ENCODE measurements at regions not wholly inside any gene's neighbourhood (a gene's known extent, or its start where the extent isn't known, plus 50 kb on each side); places are given as distances from the start of the nearest gene placed in this dataset.

DNA sequence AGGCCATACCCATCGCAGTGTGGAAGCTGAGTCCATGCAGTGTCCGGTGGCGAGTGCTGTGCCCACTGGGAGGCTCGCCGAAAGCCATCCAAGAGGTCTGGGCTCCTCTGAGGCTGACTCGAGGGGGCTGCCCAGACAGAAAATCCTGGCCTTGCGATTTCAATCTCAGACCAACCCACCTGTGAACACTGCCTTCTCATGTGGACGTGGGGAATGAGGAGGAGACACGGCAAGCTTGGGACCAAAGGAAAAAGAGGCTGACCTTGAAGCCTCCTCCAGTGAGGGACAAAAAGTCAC lies 157.2 kb upstream of the AFDN start:
- TF ChIP-seq, protein P1, sequence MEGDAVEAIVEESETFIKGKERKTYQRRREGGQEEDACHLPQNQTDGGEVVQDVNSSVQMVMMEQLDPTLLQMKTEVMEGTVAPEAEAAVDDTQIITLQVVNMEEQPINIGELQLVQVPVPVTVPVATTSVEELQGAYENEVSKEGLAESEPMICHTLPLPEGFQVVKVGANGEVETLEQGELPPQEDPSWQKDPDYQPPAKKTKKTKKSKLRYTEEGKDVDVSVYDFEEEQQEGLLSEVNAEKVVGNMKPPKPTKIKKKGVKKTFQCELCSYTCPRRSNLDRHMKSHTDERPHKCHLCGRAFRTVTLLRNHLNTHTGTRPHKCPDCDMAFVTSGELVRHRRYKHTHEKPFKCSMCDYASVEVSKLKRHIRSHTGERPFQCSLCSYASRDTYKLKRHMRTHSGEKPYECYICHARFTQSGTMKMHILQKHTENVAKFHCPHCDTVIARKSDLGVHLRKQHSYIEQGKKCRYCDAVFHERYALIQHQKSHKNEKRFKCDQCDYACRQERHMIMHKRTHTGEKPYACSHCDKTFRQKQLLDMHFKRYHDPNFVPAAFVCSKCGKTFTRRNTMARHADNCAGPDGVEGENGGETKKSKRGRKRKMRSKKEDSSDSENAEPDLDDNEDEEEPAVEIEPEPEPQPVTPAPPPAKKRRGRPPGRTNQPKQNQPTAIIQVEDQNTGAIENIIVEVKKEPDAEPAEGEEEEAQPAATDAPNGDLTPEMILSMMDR (IDR thresholded peaks at IDR 0.05) = no peak
- no peak for TF ChIP-seq POLR2A (IDR thresholded peaks at IDR 0.05)
